ENCODE measurements at regions not wholly inside any gene's neighbourhood (a gene's known extent, or its start where the extent isn't known, plus 50 kb on each side); places are given as distances from the start of the nearest gene placed in this dataset.

DNA sequence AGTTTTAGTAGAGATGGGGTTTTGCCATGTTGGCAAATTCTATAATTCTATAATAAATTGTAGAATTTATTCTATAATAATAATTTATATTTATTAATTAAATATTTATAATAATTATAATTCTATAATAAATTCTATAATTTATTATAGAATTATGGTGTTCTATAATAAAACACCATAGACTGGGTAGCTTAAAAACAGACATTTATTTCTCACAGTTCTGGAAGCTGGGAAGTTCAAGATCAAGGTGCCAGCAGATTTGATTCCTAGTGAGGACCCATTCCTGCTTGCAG, 130.9 kb upstream of the PELI1 start:
- H2BK5ac ChIP-seq (ENCODE audit: low read depth, low read length), result peak overlapping the region; percentile 84; the same call in 1 of the 2 replicates
- peak overlapping the region; percentile 99; the same call in 1 of the 2 replicates for H2BK20ac ChIP-seq (ENCODE audit: low read length)
- peak overlapping the region in 1 of 2 experiments; percentile 40; a peak in 2 of 4 replicates for H3K4me2 ChIP-seq (ENCODE audit: insufficient read depth in 1 of 2, low read depth in 2 of 2, low read length in 2 of 2)
- no peak for FAIRE-seq
- peaks cover 2% of the 10 kb centered on the region; the same call in 1 of the 2 replicates for H3K79me1 ChIP-seq (ENCODE audit: low read depth, low read length)
- no peak overlapping the region for H4K5ac ChIP-seq (ENCODE audit: insufficient read length, low read depth, low read length)
- H2BK120ac ChIP-seq (replicated peaks; ENCODE audit: low read depth, low read length), result no peak overlapping the region
- H3K14ac ChIP-seq (ENCODE audit: insufficient read length), result no peak overlapping the region
- H3K27ac ChIP-seq (ENCODE audit: low read depth, low read length), result no peak overlapping the region
- no peak overlapping the region for H3K4ac ChIP-seq (replicated peaks; ENCODE audit: insufficient read length, low read depth, low read length)
- no peaks in the 10 kb centered on the region for H3K9me3 ChIP-seq (ENCODE audit: insufficient read depth in 2 of 2, low read depth in 1 of 2, low read length in 1 of 2)
- H4K91ac ChIP-seq (replicated peaks; ENCODE audit: insufficient read length, low read length), result no peak overlapping the region
- CTCF ChIA-PET (ENCODE audit: partially characterized antibody), result interaction anchor here (1.3 to 2.5 kb wide), 2 partner anchors 9 to 17 kb away, joined by 3 to 11 read pairs; no protein-coding TSS in a partner anchor
- H3K4me1 ChIP-seq (replicated peaks in 1 of 4; ENCODE audit: control insufficient read depth in 3 of 4, insufficient read depth in 4 of 4, low read length in 3 of 4), result peaks cover 19 to 37% (median 35%) of the 10 kb centered on the region in 4 experiments
- DNase-seq (ENCODE audit: low read depth in 1 of 2, low spot score in 2 of 2), result no peak
- H3K9ac ChIP-seq (replicated peaks in 1 of 4; ENCODE audit: extremely low read depth in 1 of 4, low read depth in 3 of 4, low read length in 3 of 4), result no peak overlapping the region
- no peak overlapping the region for H2AFZ ChIP-seq (ENCODE audit: low read length)
- H3K56ac ChIP-seq (replicated peaks; ENCODE audit: insufficient read length, low read depth, low read length), result no peak overlapping the region
- H3K23ac ChIP-seq (ENCODE audit: insufficient read length), result no peak overlapping the region
- peak overlapping the region; percentile 99; the same call in 1 of the 2 replicates for H2AK5ac ChIP-seq (ENCODE audit: low read depth, low read length)
- H4K20me1 ChIP-seq (replicated peaks in 1 of 2; ENCODE audit: control insufficient read depth in 1 of 2, insufficient read depth in 2 of 2, low read length in 2 of 2), result no peaks in the 10 kb centered on the region
- H3K18ac ChIP-seq (ENCODE audit: extremely low read depth, low read length), result no peak overlapping the region; the same call in 1 of the 2 replicates
- 0 out of 2 replicates have a peak, but pooled peaks cover 2% of the 10 kb centered on the region for H3K23me2 ChIP-seq (ENCODE audit: low read depth, low read length)
- H3K79me2 ChIP-seq (ENCODE audit: control insufficient read depth in 1 of 2, insufficient read depth in 2 of 2, low read length in 2 of 2), result peaks cover 0 to 15% of the 10 kb centered on the region in 2 experiments; a peak in 2 of 4 replicates
- H2BK12ac ChIP-seq (ENCODE audit: low read depth, low read length), result peak overlapping the region; percentile 91; the same call in 1 of the 2 replicates
- no peak overlapping the region for H2BK15ac ChIP-seq (ENCODE audit: low read length)
- peak overlapping the region in 1 of 4 experiments; percentile 14; a peak in 1 of 8 replicates for H3K4me3 ChIP-seq (ENCODE audit: extremely low read depth in 1 of 4, insufficient read depth in 2 of 4, low read depth in 3 of 4, low read length in 4 of 4)
- no peak overlapping the region for H4K8ac ChIP-seq (ENCODE audit: extremely low read depth, insufficient read depth, low read length)
- peaks cover 0 to 3% (median 1%) of the 10 kb centered on the region in 4 experiments; a peak in 2 of 8 replicates for H3K36me3 ChIP-seq (ENCODE audit: control insufficient read depth in 2 of 4, insufficient read depth in 4 of 4, low read length in 3 of 4)
- POLR2A ChIA-PET (ENCODE audit: partially characterized antibody), result interaction anchor here (0.8 to 2.7 kb wide), 6 partner anchors 10 to 250 kb away, joined by 3 to 108 read pairs (median 5); partner anchors contain the start of gene AFTPH
- H3K27me3 ChIP-seq (replicated peaks in 1 of 4; ENCODE audit: control insufficient read depth in 3 of 4, extremely low read depth in 1 of 4, insufficient read depth in 3 of 4, low read length in 3 of 4), result no peaks in the 10 kb centered on the region
- TF ChIP-seq, protein P1, sequence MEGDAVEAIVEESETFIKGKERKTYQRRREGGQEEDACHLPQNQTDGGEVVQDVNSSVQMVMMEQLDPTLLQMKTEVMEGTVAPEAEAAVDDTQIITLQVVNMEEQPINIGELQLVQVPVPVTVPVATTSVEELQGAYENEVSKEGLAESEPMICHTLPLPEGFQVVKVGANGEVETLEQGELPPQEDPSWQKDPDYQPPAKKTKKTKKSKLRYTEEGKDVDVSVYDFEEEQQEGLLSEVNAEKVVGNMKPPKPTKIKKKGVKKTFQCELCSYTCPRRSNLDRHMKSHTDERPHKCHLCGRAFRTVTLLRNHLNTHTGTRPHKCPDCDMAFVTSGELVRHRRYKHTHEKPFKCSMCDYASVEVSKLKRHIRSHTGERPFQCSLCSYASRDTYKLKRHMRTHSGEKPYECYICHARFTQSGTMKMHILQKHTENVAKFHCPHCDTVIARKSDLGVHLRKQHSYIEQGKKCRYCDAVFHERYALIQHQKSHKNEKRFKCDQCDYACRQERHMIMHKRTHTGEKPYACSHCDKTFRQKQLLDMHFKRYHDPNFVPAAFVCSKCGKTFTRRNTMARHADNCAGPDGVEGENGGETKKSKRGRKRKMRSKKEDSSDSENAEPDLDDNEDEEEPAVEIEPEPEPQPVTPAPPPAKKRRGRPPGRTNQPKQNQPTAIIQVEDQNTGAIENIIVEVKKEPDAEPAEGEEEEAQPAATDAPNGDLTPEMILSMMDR (IDR thresholded peaks at IDR 0.05; ENCODE audit: control extremely low read depth in 1 of 3, insufficient read depth in 1 of 3, low read depth in 1 of 3, low read length in 3 of 3), result no peak
- TF ChIP-seq CBX5 (IDR thresholded peaks at IDR 0.05; ENCODE audit: low read depth, low read length) (no peak), SIN3A (conservative IDR thresholded peaks at IDR 0.05 in 1 of 2, IDR thresholded peaks at IDR 0.05 in 1 of 2; ENCODE audit: low read depth in 1 of 2, low read length in 2 of 2) (no peak), CREB1 (IDR thresholded peaks at IDR 0.05) (no peak), TAF1 (IDR thresholded peaks at IDR 0.05; ENCODE audit: low read depth, low read length) (no peak)

All from H1 (cell line).